MM.1S (cell line): ENCODE measurements at regions not wholly inside any gene's neighbourhood (a gene's known extent, or its start where the extent isn't known, plus 50 kb on each side); places are given as distances from the start of the nearest gene placed in this dataset.

Experiments used
- EZH2 ChIP-seq: fragments of 300-600 bp; sonication (generic); optimal IDR thresholded peaks from 2 replicates; pipeline ENCODE3; 2017; ENCODE audit warnings: low read depth, mild to moderate bottlenecking, antibody characterized with exemption, low read length, mixed read lengths
- TF ChIP-seq, protein P1 (sequence below): fragments of 300-600 bp; sonication (generic); IDR thresholded peaks from 2 replicates; pipeline ENCODE4 v1.5.1; 2016; ENCODE audit warnings: antibody characterized with exemption, low read length, mixed read lengths

DNA sequence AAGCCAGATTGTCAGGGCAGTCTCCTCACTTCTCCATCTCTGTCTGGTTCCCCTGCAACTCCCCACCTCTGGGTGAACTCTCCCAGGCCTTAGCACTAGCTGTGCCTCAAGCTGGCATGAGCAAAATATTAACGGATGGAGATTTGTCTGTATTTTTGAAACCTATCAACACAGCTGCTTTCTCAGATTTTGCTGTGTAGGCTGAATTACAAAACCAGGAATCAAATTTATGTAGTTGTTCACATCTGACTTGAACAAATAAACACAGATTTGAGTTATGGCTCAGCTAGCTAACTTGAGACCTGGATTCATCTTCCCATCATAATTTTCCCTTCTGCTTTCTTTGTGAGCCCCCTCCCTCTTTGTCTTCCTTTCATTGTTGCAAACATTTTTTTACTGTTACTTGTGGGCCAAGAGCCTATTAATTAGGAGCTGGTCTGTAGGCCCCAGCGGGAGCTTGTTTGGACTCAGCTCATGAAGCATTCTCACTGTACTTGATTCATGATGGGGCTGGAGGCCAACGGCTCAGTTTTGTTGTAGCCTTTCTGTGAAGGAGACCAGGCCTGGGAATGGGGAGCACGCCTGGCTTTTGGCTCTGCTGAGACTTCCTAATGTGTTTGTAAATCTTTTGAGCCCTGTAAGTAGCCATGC is 164.1 kb upstream of the GATA6 start:
- TF ChIP-seq EZH2 = no peak
- TF ChIP-seq, protein P1, sequence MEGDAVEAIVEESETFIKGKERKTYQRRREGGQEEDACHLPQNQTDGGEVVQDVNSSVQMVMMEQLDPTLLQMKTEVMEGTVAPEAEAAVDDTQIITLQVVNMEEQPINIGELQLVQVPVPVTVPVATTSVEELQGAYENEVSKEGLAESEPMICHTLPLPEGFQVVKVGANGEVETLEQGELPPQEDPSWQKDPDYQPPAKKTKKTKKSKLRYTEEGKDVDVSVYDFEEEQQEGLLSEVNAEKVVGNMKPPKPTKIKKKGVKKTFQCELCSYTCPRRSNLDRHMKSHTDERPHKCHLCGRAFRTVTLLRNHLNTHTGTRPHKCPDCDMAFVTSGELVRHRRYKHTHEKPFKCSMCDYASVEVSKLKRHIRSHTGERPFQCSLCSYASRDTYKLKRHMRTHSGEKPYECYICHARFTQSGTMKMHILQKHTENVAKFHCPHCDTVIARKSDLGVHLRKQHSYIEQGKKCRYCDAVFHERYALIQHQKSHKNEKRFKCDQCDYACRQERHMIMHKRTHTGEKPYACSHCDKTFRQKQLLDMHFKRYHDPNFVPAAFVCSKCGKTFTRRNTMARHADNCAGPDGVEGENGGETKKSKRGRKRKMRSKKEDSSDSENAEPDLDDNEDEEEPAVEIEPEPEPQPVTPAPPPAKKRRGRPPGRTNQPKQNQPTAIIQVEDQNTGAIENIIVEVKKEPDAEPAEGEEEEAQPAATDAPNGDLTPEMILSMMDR = no peak
